OCI-LY3 (cell line): ENCODE measurements at regions not wholly inside any gene's neighbourhood (a gene's known extent, or its start where the extent isn't known, plus 50 kb on each side); places are given as distances from the start of the nearest gene placed in this dataset.

Experiments
- EZH2phosphoT487 ChIP-seq: fragments of 200-600 bp; shearing (Covaris generic); IDR thresholded peaks from 2 replicates; pipeline ENCODE4 v1.6.1; 2018; ENCODE audit warnings: antibody characterized with exemption, mixed run types, low read depth
- TF ChIP-seq, protein P1 (sequence below): fragments of 200-600, 300-600 bp; sonication (generic); IDR thresholded peaks from 2 replicates; pipeline ENCODE4 v1.5.1; 2014; ENCODE audit warnings: antibody characterized with exemption, low read length, low read depth

DNA sequence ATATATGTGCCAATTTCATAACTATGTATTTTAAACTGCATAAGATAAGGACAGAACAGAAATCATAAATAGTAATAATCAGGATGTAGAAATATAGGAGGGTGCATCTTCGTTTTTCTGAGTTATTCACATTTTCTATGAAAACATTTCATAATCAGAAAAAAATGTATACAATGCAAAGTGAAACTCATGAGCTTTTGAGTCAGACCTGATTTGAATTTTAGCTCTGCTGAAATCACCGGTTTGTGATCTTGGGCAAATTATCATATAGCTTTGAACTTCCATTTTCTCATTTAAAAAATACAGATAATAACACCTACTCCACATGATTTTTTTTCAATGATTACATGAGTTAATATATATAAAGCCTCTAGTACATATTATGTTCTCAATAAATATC, 106.9 kb downstream of the KDR start:
- TF ChIP-seq, protein P1, sequence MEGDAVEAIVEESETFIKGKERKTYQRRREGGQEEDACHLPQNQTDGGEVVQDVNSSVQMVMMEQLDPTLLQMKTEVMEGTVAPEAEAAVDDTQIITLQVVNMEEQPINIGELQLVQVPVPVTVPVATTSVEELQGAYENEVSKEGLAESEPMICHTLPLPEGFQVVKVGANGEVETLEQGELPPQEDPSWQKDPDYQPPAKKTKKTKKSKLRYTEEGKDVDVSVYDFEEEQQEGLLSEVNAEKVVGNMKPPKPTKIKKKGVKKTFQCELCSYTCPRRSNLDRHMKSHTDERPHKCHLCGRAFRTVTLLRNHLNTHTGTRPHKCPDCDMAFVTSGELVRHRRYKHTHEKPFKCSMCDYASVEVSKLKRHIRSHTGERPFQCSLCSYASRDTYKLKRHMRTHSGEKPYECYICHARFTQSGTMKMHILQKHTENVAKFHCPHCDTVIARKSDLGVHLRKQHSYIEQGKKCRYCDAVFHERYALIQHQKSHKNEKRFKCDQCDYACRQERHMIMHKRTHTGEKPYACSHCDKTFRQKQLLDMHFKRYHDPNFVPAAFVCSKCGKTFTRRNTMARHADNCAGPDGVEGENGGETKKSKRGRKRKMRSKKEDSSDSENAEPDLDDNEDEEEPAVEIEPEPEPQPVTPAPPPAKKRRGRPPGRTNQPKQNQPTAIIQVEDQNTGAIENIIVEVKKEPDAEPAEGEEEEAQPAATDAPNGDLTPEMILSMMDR: no peak
- TF ChIP-seq EZH2phosphoT487: no peak
